ENCODE measurements at regions not wholly inside any gene's neighbourhood (a gene's known extent, or its start where the extent isn't known, plus 50 kb on each side); places are given as distances from the start of the nearest gene placed in this dataset.

DNA sequence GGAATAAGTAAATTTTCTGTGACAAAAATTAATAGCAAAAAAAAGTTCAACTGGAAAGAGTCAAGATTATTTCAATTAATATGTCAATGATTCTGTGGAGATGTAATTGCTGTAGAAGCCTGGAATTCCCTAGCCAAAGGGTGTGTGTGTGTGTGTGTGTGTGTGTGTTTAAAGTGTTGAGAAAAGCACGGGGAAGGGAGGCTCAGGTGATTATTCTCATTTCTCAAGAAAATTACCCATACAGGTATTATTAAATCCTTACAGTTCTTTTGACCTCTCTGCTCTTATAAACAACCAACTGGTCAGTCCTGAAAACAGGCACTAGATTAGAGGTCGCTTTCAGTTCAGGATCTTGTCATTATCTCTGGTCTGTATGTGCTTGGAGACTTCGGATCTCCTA, 129.3 kb upstream of the SASH1 start:
- peaks cover 7% of the 10 kb centered on the region for H3K27me3 ChIP-seq (ENCODE audit: insufficient read depth, poor library complexity, severe bottlenecking)
- no peak overlapping the region for H3K27ac ChIP-seq (replicated peaks)
- no peak for TF ChIP-seq GABPA (IDR thresholded peaks at IDR 0.05; ENCODE audit: low read depth)
- TF ChIP-seq SPI1 (IDR thresholded peaks at IDR 0.05; ENCODE audit: borderline replicate concordance, low read depth), result no peak
- TF ChIP-seq POLR2AphosphoS5 (IDR thresholded peaks at IDR 0.05; ENCODE audit: low read depth), result no peak
- TF ChIP-seq, protein P1, sequence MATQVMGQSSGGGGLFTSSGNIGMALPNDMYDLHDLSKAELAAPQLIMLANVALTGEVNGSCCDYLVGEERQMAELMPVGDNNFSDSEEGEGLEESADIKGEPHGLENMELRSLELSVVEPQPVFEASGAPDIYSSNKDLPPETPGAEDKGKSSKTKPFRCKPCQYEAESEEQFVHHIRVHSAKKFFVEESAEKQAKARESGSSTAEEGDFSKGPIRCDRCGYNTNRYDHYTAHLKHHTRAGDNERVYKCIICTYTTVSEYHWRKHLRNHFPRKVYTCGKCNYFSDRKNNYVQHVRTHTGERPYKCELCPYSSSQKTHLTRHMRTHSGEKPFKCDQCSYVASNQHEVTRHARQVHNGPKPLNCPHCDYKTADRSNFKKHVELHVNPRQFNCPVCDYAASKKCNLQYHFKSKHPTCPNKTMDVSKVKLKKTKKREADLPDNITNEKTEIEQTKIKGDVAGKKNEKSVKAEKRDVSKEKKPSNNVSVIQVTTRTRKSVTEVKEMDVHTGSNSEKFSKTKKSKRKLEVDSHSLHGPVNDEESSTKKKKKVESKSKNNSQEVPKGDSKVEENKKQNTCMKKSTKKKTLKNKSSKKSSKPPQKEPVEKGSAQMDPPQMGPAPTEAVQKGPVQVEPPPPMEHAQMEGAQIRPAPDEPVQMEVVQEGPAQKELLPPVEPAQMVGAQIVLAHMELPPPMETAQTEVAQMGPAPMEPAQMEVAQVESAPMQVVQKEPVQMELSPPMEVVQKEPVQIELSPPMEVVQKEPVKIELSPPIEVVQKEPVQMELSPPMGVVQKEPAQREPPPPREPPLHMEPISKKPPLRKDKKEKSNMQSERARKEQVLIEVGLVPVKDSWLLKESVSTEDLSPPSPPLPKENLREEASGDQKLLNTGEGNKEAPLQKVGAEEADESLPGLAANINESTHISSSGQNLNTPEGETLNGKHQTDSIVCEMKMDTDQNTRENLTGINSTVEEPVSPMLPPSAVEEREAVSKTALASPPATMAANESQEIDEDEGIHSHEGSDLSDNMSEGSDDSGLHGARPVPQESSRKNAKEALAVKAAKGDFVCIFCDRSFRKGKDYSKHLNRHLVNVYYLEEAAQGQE (IDR thresholded peaks at IDR 0.05; ENCODE audit: insufficient replicate concordance, low read depth), result no peak
- H3K4me3 ChIP-seq (replicated peaks; ENCODE audit: insufficient read depth, low read length), result no peak overlapping the region
- DNase-seq (ENCODE audit: low read depth in 1 of 2, low spot score in 1 of 2), result no peak

DNA sequence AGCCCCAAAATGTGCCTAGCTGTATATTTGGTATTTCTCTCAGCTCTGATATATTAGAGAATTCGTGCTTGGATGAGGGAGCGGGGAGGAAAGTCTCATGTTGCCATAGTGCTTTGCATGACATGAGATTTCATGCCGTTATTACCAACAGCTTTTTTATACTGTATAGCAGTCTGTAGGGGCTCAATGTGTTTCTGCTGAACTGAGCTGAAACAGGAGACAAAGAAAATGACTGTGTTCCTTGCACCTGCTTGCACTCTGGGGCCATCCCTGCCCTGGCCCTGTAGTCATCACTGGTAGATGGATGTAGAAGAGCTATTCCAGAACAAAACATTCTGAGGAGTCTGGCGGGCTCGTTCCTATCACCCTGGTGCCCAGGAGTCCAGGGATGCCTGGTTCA, 128.0 kb upstream of the SASH1 start:
- Histone ChIP-seq H3K4me3 (replicated peaks; ENCODE audit: insufficient read depth, low read length) (no peak overlapping the region), H3K27me3 (ENCODE audit: insufficient read depth, poor library complexity, severe bottlenecking) (peaks cover 3% of the 10 kb centered on the region), H3K27ac (replicated peaks) (no peak overlapping the region)
- TF ChIP-seq POLR2AphosphoS5 (IDR thresholded peaks at IDR 0.05; ENCODE audit: low read depth) (no peak), GABPA (IDR thresholded peaks at IDR 0.05; ENCODE audit: low read depth) (no peak), SPI1 (IDR thresholded peaks at IDR 0.05; ENCODE audit: borderline replicate concordance, low read depth) (no peak)
- TF ChIP-seq, protein P1 (IDR thresholded peaks at IDR 0.05; ENCODE audit: insufficient replicate concordance, low read depth), result no peak
- TF ChIP-seq, protein P2, sequence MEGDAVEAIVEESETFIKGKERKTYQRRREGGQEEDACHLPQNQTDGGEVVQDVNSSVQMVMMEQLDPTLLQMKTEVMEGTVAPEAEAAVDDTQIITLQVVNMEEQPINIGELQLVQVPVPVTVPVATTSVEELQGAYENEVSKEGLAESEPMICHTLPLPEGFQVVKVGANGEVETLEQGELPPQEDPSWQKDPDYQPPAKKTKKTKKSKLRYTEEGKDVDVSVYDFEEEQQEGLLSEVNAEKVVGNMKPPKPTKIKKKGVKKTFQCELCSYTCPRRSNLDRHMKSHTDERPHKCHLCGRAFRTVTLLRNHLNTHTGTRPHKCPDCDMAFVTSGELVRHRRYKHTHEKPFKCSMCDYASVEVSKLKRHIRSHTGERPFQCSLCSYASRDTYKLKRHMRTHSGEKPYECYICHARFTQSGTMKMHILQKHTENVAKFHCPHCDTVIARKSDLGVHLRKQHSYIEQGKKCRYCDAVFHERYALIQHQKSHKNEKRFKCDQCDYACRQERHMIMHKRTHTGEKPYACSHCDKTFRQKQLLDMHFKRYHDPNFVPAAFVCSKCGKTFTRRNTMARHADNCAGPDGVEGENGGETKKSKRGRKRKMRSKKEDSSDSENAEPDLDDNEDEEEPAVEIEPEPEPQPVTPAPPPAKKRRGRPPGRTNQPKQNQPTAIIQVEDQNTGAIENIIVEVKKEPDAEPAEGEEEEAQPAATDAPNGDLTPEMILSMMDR (IDR thresholded peaks at IDR 0.05; ENCODE audit: insufficient read depth, low read length), result no peak
- no peak for DNase-seq (ENCODE audit: low read depth in 1 of 2, low spot score in 1 of 2)

DNA sequence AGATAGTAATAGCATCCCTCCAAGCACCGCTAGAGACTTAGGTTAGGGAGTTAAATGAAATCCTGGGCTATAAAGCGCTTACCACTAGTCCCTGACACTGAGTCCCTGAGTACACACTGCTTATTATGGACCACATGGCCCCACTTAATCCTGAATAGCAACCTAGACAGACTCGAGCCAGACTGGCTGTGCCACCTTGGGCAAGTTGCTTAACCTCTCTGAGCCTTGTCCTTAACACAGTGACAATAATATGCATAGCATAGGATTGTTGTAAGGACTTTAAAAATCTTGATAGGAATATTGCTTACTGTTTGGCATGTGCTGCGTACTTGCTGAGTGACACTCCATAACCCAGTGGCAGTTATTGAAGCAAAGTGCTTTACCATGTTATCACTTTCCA, 125.6 kb upstream of the SASH1 start:
- H3K4me3 ChIP-seq (replicated peaks; ENCODE audit: insufficient read depth, low read length), result no peak overlapping the region
- TF ChIP-seq POLR2AphosphoS5 (IDR thresholded peaks at IDR 0.05; ENCODE audit: low read depth) (no peak), GABPA (IDR thresholded peaks at IDR 0.05; ENCODE audit: low read depth) (no peak), SPI1 (IDR thresholded peaks at IDR 0.05; ENCODE audit: borderline replicate concordance, low read depth) (no peak)
- TF ChIP-seq, protein P1 (IDR thresholded peaks at IDR 0.05; ENCODE audit: insufficient replicate concordance, low read depth), result no peak
- TF ChIP-seq, protein P2 (IDR thresholded peaks at IDR 0.05; ENCODE audit: insufficient read depth, low read length), result no peak
- peaks cover 4% of the 10 kb centered on the region for H3K27me3 ChIP-seq (ENCODE audit: insufficient read depth, poor library complexity, severe bottlenecking)
- H3K27ac ChIP-seq (replicated peaks), result no peak overlapping the region
- no peak for DNase-seq (ENCODE audit: low read depth in 1 of 2, low spot score in 1 of 2)

Measured in HL-60 (cell line).